ENCODE measurements at regions not wholly inside any gene's neighbourhood (a gene's known extent, or its start where the extent isn't known, plus 50 kb on each side); places are given as distances from the start of the nearest gene placed in this dataset.

- no peak for ATAC-seq
- H3K27ac ChIP-seq = no peak overlapping the region
- no peaks in the 10 kb centered on the region for H3K36me3 ChIP-seq (ENCODE audit: insufficient read depth in 1 of 2, low read depth in 1 of 2)
- intact Hi-C loops (cut with DNase I) = no loop called here
- no peaks in the 10 kb centered on the region for H3K27me3 ChIP-seq (ENCODE audit: insufficient read depth in 3 of 3, low read length in 2 of 3)
- no peak overlapping the region for H3K4me3 ChIP-seq
- H3K4me1 ChIP-seq = no peaks in the 10 kb centered on the region
- DNase-seq = no peak
- 76 to 82% (median 81%) methylated on average over 12 of the region's 12 CpGs for whole genome bisulfite sequencing, 3 donors
- no peaks in the 10 kb centered on the region for H3K9me3 ChIP-seq
- TF ChIP-seq CTCF (IDR thresholded peaks at IDR 0.05) = no peak
These were observed 408.7 kb downstream of the BRD1 start for GRCh38 chr22:49418943-49419342.

- DNase-seq = no peak
- Histone ChIP-seq H3K4me1 (no peaks in the 10 kb centered on the region), H3K9me3 (no peaks in the 10 kb centered on the region), H3K27me3 (ENCODE audit: insufficient read depth in 3 of 3, low read length in 2 of 3) (no peaks in the 10 kb centered on the region), H3K27ac (no peak overlapping the region), H3K36me3 (ENCODE audit: insufficient read depth in 1 of 2, low read depth in 1 of 2) (no peaks in the 10 kb centered on the region), H3K4me3 (no peak overlapping the region)
- no peak for TF ChIP-seq CTCF (IDR thresholded peaks at IDR 0.05)
- WGBS, 3 donors = 87 to 91% (median 91%) methylated on average over 39 of the region's 39 CpGs
- ATAC-seq = no peak
- intact Hi-C loops (cut with DNase I) = no loop called here
These were observed 409.3 kb downstream of the BRD1 start for GRCh38 chr22:49418341-49418894.

- intact Hi-C loops (cut with DNase I) = no loop called here
- TF ChIP-seq CTCF (IDR thresholded peaks at IDR 0.05) = no peak
- DNase-seq (no peak), ATAC-seq (no peak)
- no peaks in the 10 kb centered on the region for H3K4me1 ChIP-seq
- no peaks in the 10 kb centered on the region for H3K36me3 ChIP-seq (ENCODE audit: insufficient read depth in 1 of 2, low read depth in 1 of 2)
- H3K9me3 ChIP-seq = no peaks in the 10 kb centered on the region
- H3K27me3 ChIP-seq (ENCODE audit: insufficient read depth in 3 of 3, low read length in 2 of 3) = no peaks in the 10 kb centered on the region
- no peak overlapping the region for H3K4me3 ChIP-seq
- H3K27ac ChIP-seq = no peak overlapping the region
- WGBS, 3 donors = 78 to 87% (median 83%) methylated on average over 13 of the region's 13 CpGs
These were observed 409.8 kb downstream of the BRD1 start for GRCh38 chr22:49417833-49418232.

- WGBS, 3 donors = 79 to 85% (median 83%) methylated on average over 7 of the region's 7 CpGs
- no peaks in the 10 kb centered on the region for H3K4me1 ChIP-seq
- H3K27ac ChIP-seq = no peak overlapping the region
- ATAC-seq = no peak
- TF ChIP-seq CTCF (IDR thresholded peaks at IDR 0.05) = no peak
- intact Hi-C loops (cut with DNase I) = no loop called here
- H3K36me3 ChIP-seq (ENCODE audit: insufficient read depth in 1 of 2, low read depth in 1 of 2) = no peaks in the 10 kb centered on the region
- no peak overlapping the region for H3K4me3 ChIP-seq
- DNase-seq = no peak
- no peaks in the 10 kb centered on the region for H3K27me3 ChIP-seq (ENCODE audit: insufficient read depth in 3 of 3, low read length in 2 of 3)
- no peaks in the 10 kb centered on the region for H3K9me3 ChIP-seq
These were observed 410.3 kb downstream of the BRD1 start for GRCh38 chr22:49417326-49417725.

Measured in psoas muscle (tissue), 7 donors.